ENCODE measurements at regions not wholly inside any gene's neighbourhood (a gene's known extent, or its start where the extent isn't known, plus 50 kb on each side); places are given as distances from the start of the nearest gene placed in this dataset.
"Not testable (repeated sequence)": the region's sequence is repeated elsewhere in the genome, so short reads cannot be mapped to it uniquely, and the experiment has no call there.

DNA sequence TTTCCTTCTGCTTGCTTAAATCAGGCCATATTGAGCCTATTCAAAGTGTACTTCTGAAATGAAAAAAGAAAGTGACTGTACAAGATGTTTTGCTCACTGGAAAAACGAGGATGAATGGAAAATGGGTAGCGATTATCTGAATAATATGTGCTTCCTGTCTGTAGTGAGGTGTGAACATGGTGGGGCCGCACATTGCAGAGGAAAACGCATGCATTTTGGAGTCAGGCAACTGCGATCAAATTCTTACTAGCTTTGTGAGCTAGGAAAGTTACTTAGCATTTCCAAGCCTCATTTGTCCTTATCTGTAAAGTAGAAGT lies 73.0 kb upstream of the PRSS3 start:
- Histone ChIP-seq H3K9ac (ENCODE audit: insufficient read length, low read depth) (no peak overlapping the region), H3K4me3 (ENCODE audit: insufficient read length, low read depth) (no peak overlapping the region), H3K36me3 (ENCODE audit: insufficient read depth, insufficient read length, low read length) (no peaks in the 10 kb centered on the region), H3K27me3 (ENCODE audit: insufficient read depth, insufficient read length) (peaks cover 2% of the 10 kb centered on the region), H3K4me1 (ENCODE audit: insufficient read depth, insufficient read length) (no peaks in the 10 kb centered on the region), H3K9me3 (ENCODE audit: insufficient read depth, low read length) (peaks cover 7% of the 10 kb centered on the region; the same call in 1 of the 2 replicates)
- TF ChIP-seq YY1 (IDR thresholded peaks at IDR 0.05; ENCODE audit: insufficient read depth, insufficient read length) (no peak), SUZ12 (IDR thresholded peaks at IDR 0.05; ENCODE audit: extremely low read depth, insufficient read depth, insufficient read length) (no peak), ZNF274 (IDR thresholded peaks at IDR 0.05; ENCODE audit: low read depth, low read length) (no peak)
- no peak for DNase-seq (ENCODE audit: low read depth, low spot score)

DNA sequence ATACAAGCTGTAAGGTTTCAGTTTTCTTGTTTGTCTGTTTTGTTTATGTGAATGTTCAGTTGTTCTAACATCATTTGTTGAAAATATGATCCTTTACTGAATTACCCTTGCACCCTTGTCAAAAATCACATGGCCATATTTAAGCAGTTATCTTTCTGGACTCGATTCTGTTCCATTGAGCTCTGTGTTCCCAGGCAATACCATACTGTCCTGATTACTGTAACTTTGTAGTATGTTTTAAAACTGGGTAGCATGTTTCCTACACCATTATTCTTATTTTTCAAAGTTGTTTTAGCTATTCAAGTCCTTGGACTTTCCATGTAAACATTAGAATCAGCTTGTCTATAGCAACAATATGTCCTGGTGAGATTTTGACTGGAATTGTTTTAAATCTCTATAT lies 66.7 kb upstream of the PRSS3 start:
- no peaks in the 10 kb centered on the region for H3K4me1 ChIP-seq (ENCODE audit: insufficient read depth, insufficient read length)

DNA sequence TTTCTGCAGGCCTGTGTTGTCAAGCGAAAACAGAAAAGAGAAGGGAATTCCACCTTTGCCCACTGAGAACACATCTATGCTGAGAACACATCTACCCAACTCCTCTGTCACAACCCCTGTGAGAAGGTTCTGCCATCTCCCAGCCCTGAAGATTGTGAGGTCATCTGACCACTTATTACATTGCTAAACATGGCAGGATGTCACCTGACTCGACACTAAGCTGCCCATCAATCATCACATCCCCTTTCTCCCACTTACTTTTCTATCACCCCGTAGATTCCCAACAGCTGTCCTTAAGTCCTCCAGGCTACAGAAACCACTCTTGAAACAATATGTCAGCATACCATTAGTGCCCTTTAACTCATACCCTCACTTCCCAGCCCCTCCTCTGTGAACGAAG lies 64.2 kb upstream of the PRSS3 start:
- H3K4me3 ChIP-seq (ENCODE audit: insufficient read length, low read depth): no peak overlapping the region
- H3K9ac ChIP-seq (ENCODE audit: insufficient read length, low read depth): no peak overlapping the region
- H3K27me3 ChIP-seq (ENCODE audit: insufficient read depth, insufficient read length): no peaks in the 10 kb centered on the region
- no peaks in the 10 kb centered on the region for H3K9me3 ChIP-seq (ENCODE audit: insufficient read depth, low read length)
- no peak for TF ChIP-seq ZNF274 (IDR thresholded peaks at IDR 0.05; ENCODE audit: low read depth, low read length)
- no peak for TF ChIP-seq YY1 (IDR thresholded peaks at IDR 0.05; ENCODE audit: insufficient read depth, insufficient read length)
- no peak for TF ChIP-seq SUZ12 (IDR thresholded peaks at IDR 0.05; ENCODE audit: extremely low read depth, insufficient read depth, insufficient read length)
- peaks cover 3% of the 10 kb centered on the region for H3K4me1 ChIP-seq (ENCODE audit: insufficient read depth, insufficient read length)
- DNase-seq (ENCODE audit: low read depth, low spot score): no peak
- no peaks in the 10 kb centered on the region for H3K36me3 ChIP-seq (ENCODE audit: insufficient read depth, insufficient read length, low read length)

More for the DNA sequence above, 66.7 kb upstream of the PRSS3 start:
- H3K36me3 ChIP-seq (ENCODE audit: insufficient read depth, insufficient read length, low read length): no peaks in the 10 kb centered on the region
- DNase-seq (ENCODE audit: low read depth, low spot score): no peak
- H3K27me3 ChIP-seq (ENCODE audit: insufficient read depth, insufficient read length): no peaks in the 10 kb centered on the region
- H3K9me3 ChIP-seq (ENCODE audit: insufficient read depth, low read length): peaks cover 7% of the 10 kb centered on the region; the same call in 1 of the 2 replicates
- no peak overlapping the region for H3K9ac ChIP-seq (ENCODE audit: insufficient read length, low read depth)
- TF ChIP-seq SUZ12 (IDR thresholded peaks at IDR 0.05; ENCODE audit: extremely low read depth, insufficient read depth, insufficient read length) (no peak), ZNF274 (IDR thresholded peaks at IDR 0.05; ENCODE audit: low read depth, low read length) (no peak), YY1 (IDR thresholded peaks at IDR 0.05; ENCODE audit: insufficient read depth, insufficient read length) (no peak)
- no peak overlapping the region for H3K4me3 ChIP-seq (ENCODE audit: insufficient read length, low read depth)

DNA sequence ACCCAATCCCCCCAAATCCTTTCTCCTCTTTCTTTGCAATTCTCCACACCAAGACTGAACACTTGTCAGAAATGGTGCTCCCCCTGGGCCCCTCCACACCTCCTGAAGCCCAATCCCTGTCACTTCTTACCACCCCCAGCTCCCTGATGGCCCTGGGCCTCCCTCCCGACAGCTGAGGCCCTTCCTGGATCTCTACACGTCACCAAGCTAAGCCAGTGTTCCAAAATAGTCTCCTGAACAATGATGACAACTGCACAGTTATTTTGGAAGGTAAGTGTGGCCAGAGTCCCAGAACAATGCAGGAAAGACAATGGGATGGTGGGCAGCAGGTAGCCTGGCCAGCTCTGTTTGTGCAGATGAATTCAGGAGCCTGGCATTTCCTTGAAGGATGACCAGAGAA lies 63.7 kb upstream of the PRSS3 start:
- H3K9me3 ChIP-seq (ENCODE audit: insufficient read depth, low read length): no peaks in the 10 kb centered on the region
- peaks cover 3% of the 10 kb centered on the region for H3K4me1 ChIP-seq (ENCODE audit: insufficient read depth, insufficient read length)
- H3K9ac ChIP-seq (ENCODE audit: insufficient read length, low read depth): no peak overlapping the region
- no peak for TF ChIP-seq SUZ12 (IDR thresholded peaks at IDR 0.05; ENCODE audit: extremely low read depth, insufficient read depth, insufficient read length)
- TF ChIP-seq YY1 (IDR thresholded peaks at IDR 0.05; ENCODE audit: insufficient read depth, insufficient read length): no peak
- TF ChIP-seq ZNF274 (IDR thresholded peaks at IDR 0.05; ENCODE audit: low read depth, low read length): no peak
- no peaks in the 10 kb centered on the region for H3K36me3 ChIP-seq (ENCODE audit: insufficient read depth, insufficient read length, low read length)
- H3K4me3 ChIP-seq (ENCODE audit: insufficient read length, low read depth): no peak overlapping the region
- no peak for DNase-seq (ENCODE audit: low read depth, low spot score)
- no peaks in the 10 kb centered on the region for H3K27me3 ChIP-seq (ENCODE audit: insufficient read depth, insufficient read length)

DNA sequence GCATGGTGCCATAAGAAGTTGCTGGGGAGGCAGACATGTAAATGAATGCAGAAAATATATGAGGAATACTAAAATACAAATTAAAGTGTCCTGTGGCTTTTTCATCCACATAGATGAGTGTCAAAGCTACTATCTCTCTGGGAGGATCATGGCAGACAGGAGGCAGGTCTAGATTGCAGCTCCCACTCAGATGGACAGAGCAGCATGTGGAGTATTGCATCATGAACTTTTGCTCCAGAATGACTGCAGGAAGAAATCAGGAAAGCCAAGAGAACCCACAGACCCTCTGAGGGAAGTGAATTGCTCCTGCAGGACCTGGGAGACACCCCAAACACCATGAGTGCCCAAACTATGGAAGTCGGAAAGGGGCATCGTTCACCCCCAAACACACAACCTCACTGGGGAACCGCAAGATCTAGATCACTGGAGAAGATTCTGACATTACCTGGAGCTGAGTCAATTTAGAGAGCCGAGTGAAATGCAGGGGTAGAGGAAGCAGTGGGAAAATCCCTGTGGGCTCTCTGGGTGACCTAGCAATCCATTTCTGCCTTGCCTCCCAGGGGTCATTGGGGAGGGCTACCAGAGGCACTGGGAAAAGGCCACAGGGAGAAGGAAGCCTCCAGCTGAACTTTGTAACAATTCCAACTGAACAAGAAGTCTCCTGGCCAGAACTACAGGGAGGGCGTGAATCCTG lies 61.0 kb upstream of the PRSS3 start:
- H3K9ac ChIP-seq (ENCODE audit: insufficient read length, low read depth): not testable (repeated sequence)

DNA sequence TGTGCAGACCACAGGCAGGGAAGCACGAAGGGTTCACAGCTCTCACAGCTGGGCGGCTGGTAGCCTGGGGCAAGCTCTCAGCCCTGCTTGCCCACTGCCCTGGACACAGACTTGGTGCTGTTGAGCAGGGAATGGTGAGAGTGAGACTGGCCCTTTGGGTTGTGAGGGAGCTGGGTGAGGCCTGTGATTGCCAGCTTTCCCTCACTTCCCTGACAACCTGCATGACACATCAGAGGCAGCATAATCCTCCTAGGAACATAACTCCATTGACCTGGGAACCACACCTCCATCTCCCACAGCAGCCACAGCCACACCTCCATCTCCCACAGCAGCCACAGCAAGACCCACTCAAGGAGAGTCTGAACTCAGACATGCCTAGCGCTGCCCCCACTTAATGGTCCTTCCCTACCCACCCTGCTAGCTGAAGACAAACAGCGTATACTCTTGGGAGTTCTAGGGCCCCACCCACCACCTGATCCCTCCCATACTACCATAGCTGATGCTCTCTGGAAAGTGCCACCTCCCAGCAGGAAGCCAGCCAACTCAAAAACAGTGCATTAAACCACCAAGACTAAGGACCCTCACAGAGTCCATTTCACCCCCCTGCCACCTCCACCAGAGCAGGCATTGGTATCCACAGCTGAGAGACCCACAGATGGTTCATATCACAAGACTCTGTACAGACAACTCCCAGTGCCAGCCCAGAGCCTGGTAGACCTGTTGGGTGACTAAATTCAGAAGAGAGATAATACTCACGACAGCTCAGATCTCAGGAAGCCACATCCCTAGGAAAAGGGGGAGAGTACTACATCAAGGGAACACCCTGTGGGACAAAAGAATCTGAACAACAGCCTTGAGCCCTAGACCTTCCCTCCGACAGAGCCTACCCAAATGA lies 60.2 kb upstream of the PRSS3 start:
- not testable (repeated sequence) for H3K9me3 ChIP-seq (ENCODE audit: insufficient read depth, low read length); H3K4me3 ChIP-seq (ENCODE audit: insufficient read length, low read depth); H3K4me1 ChIP-seq (ENCODE audit: insufficient read depth, insufficient read length); H3K36me3 ChIP-seq (ENCODE audit: insufficient read depth, insufficient read length, low read length); H3K27me3 ChIP-seq (ENCODE audit: insufficient read depth, insufficient read length); H3K9ac ChIP-seq (ENCODE audit: insufficient read length, low read depth); DNase-seq (ENCODE audit: low read depth, low spot score)

More for the DNA sequence above, 61.0 kb upstream of the PRSS3 start:
- not testable (repeated sequence) for H3K9me3 ChIP-seq (ENCODE audit: insufficient read depth, low read length); H3K36me3 ChIP-seq (ENCODE audit: insufficient read depth, insufficient read length, low read length); H3K4me3 ChIP-seq (ENCODE audit: insufficient read length, low read depth); DNase-seq (ENCODE audit: low read depth, low spot score); H3K4me1 ChIP-seq (ENCODE audit: insufficient read depth, insufficient read length); H3K27me3 ChIP-seq (ENCODE audit: insufficient read depth, insufficient read length)

DNA sequence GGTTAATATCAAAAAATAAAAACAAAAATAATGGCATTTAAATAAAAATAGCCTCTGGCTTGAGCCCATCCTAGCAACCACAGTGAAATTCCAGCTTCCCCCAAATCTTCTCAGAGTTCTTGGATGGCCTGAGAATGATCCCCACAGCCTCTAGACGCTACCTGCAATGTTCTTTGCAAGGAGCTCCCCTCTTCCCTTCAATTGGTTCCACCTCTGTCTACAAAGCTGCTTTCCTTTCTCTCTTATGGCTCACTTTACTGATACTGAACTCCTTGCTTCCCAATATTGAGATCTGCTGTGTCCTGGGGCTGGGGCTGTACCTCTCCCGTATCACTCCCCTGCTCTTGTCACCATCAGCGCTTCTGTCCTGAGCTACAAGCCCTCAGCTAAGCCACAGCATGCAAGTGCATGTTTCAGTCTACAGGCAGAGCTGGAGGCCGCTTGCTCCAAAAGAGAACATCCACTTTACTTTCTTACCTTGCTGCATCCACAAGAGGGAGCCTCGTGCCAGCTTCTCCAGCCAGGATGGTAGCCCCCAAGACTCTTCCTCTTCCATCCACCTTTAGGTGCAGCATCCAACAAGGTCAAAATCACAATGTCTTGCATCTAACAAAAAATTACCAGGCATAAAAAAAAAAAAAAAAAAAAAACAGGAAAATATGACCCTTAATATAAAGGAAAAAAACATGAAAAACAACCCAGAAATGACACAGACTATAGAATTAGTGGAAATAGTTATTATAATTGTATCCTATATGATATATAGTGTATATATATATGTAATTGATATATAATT lies 57.4 kb upstream of the PRSS3 start:
- DNase-seq (ENCODE audit: low read depth, low spot score): peak; percentile 58
- Histone ChIP-seq H3K9me3 (ENCODE audit: insufficient read depth, low read length) (no peaks in the 10 kb centered on the region), H3K36me3 (ENCODE audit: insufficient read depth, insufficient read length, low read length) (no peaks in the 10 kb centered on the region), H3K9ac (ENCODE audit: insufficient read length, low read depth) (no peak overlapping the region), H3K4me1 (ENCODE audit: insufficient read depth, insufficient read length) (peaks cover 3% of the 10 kb centered on the region), H3K4me3 (ENCODE audit: insufficient read length, low read depth) (no peak overlapping the region), H3K27me3 (ENCODE audit: insufficient read depth, insufficient read length) (no peaks in the 10 kb centered on the region)
- TF ChIP-seq SUZ12 (IDR thresholded peaks at IDR 0.05; ENCODE audit: extremely low read depth, insufficient read depth, insufficient read length) (no peak), YY1 (IDR thresholded peaks at IDR 0.05; ENCODE audit: insufficient read depth, insufficient read length) (no peak), ZNF274 (IDR thresholded peaks at IDR 0.05; ENCODE audit: low read depth, low read length) (no peak)

Measured in NT2/D1 (cell line).